ENCODE measurements at regions not wholly inside any gene's neighbourhood (a gene's known extent, or its start where the extent isn't known, plus 50 kb on each side); places are given as distances from the start of the nearest gene placed in this dataset.

GRCh38 chr14:89540830-89541470, 123.9 kb upstream of the FOXN3 start:
- Histone ChIP-seq H4K20me1 (ENCODE audit: insufficient read depth, low read length) (no peaks in the 10 kb centered on the region), H3K27me3 (ENCODE audit: insufficient read depth, low read length) (no peaks in the 10 kb centered on the region), H3K36me3 (ENCODE audit: insufficient read depth, low read length) (no peaks in the 10 kb centered on the region), H3K4me2 (ENCODE audit: low read length) (no peak overlapping the region), H3K4me3 (ENCODE audit: low read depth, low read length, poor library complexity, severe bottlenecking) (no peak overlapping the region), H3K27ac (ENCODE audit: low read depth, low read length, poor library complexity, severe bottlenecking) (no peak overlapping the region), H3K4me1 (ENCODE audit: insufficient read depth, low read length, severe bottlenecking) (no peaks in the 10 kb centered on the region), H2AFZ (ENCODE audit: low read length) (no peak overlapping the region), H3F3A (ENCODE audit: insufficient read depth, low read length) (no peaks in the 10 kb centered on the region), H3K79me2 (ENCODE audit: insufficient read depth, low read length) (no peaks in the 10 kb centered on the region), H3K9me3 (ENCODE audit: low read length) (no peaks in the 10 kb centered on the region), H3K9me2 (ENCODE audit: low read depth, low read length) (no peaks in the 10 kb centered on the region), H3K9ac (ENCODE audit: low read length) (no peak overlapping the region)
- TF ChIP-seq CTCF (IDR thresholded peaks at IDR 0.05; ENCODE audit: low read length) (no peak), EZH2 (IDR thresholded peaks at IDR 0.05; ENCODE audit: borderline replicate concordance, low read length) (no peak)

GRCh38 chr14:89540009-89540829, 123.2 kb upstream of the FOXN3 start:
- Histone ChIP-seq H3K4me1 (ENCODE audit: insufficient read depth, low read length, severe bottlenecking) (no peaks in the 10 kb centered on the region), H3K9me2 (ENCODE audit: low read depth, low read length) (no peaks in the 10 kb centered on the region), H3K9me3 (ENCODE audit: low read length) (no peaks in the 10 kb centered on the region), H3K4me3 (ENCODE audit: low read depth, low read length, poor library complexity, severe bottlenecking) (no peak overlapping the region), H3K36me3 (ENCODE audit: insufficient read depth, low read length) (no peaks in the 10 kb centered on the region), H3K27me3 (ENCODE audit: insufficient read depth, low read length) (no peaks in the 10 kb centered on the region), H3K79me2 (ENCODE audit: insufficient read depth, low read length) (no peaks in the 10 kb centered on the region), H2AFZ (ENCODE audit: low read length) (no peak overlapping the region), H3K27ac (ENCODE audit: low read depth, low read length, poor library complexity, severe bottlenecking) (no peak overlapping the region), H3F3A (ENCODE audit: insufficient read depth, low read length) (no peaks in the 10 kb centered on the region), H4K20me1 (ENCODE audit: insufficient read depth, low read length) (no peaks in the 10 kb centered on the region), H3K4me2 (ENCODE audit: low read length) (no peak overlapping the region), H3K9ac (ENCODE audit: low read length) (no peak overlapping the region)
- TF ChIP-seq CTCF (IDR thresholded peaks at IDR 0.05; ENCODE audit: low read length) (no peak), EZH2 (IDR thresholded peaks at IDR 0.05; ENCODE audit: borderline replicate concordance, low read length) (no peak)

- Histone ChIP-seq H3K9me3 (ENCODE audit: low read length) (no peaks in the 10 kb centered on the region), H3K27ac (ENCODE audit: low read depth, low read length, poor library complexity, severe bottlenecking) (no peak overlapping the region), H3K4me2 (ENCODE audit: low read length) (no peak overlapping the region), H2AFZ (ENCODE audit: low read length) (no peak overlapping the region), H3K27me3 (ENCODE audit: insufficient read depth, low read length) (no peaks in the 10 kb centered on the region), H3K4me3 (ENCODE audit: low read depth, low read length, poor library complexity, severe bottlenecking) (no peak overlapping the region), H3K4me1 (ENCODE audit: insufficient read depth, low read length, severe bottlenecking) (no peaks in the 10 kb centered on the region), H4K20me1 (ENCODE audit: insufficient read depth, low read length) (no peaks in the 10 kb centered on the region), H3K79me2 (ENCODE audit: insufficient read depth, low read length) (no peaks in the 10 kb centered on the region), H3F3A (ENCODE audit: insufficient read depth, low read length) (no peaks in the 10 kb centered on the region), H3K9ac (ENCODE audit: low read length) (no peak overlapping the region), H3K9me2 (ENCODE audit: low read depth, low read length) (no peaks in the 10 kb centered on the region), H3K36me3 (ENCODE audit: insufficient read depth, low read length) (no peaks in the 10 kb centered on the region)
- TF ChIP-seq EZH2 (IDR thresholded peaks at IDR 0.05; ENCODE audit: borderline replicate concordance, low read length) (no peak), CTCF (IDR thresholded peaks at IDR 0.05; ENCODE audit: low read length) (peak; percentile 32; the same call in 1 of the 2 replicates)
These were observed 120.9 kb upstream of the FOXN3 start for GRCh38 chr14:89537911-89538310.

All from OCI-LY1 (cell line).